Sigmoid colon (tissue), 3 donors: ENCODE measurements at regions not wholly inside any gene's neighbourhood (a gene's known extent, or its start where the extent isn't known, plus 50 kb on each side); places are given as distances from the start of the nearest gene placed in this dataset.

Experiments
- CTCF ChIP-seq, 4 experiments: fragments of 450-650 bp in 3 of 4; fragments of 200-600 bp in 1 of 4; IDR thresholded peaks; one replicate each; pipeline ENCODE4 v1.5.1; 2016 to 2019; ENCODE audit warnings: antibody characterized with exemption in 4 of 4, mild to moderate bottlenecking in 3 of 4, moderate library complexity in 2 of 4
- POLR2A ChIP-seq, 2 donors: fragments of 450-650 bp; IDR thresholded peaks; one replicate each; pipeline ENCODE4 v1.6.1; 2016; ENCODE audit warnings: antibody characterized with exemption in 2 of 2, mild to moderate bottlenecking in 2 of 2, moderate library complexity in 2 of 2

GRCh38 chr9:106596984-106597383, 266.0 kb upstream of the ZNF462 start:
- TF ChIP-seq POLR2A (IDR thresholded peaks at IDR 0.05) = no peak
- TF ChIP-seq CTCF (IDR thresholded peaks at IDR 0.05) = no peak
